Astrocyte of the spinal cord (primary cell): ENCODE measurements at regions not wholly inside any gene's neighbourhood (a gene's known extent, or its start where the extent isn't known, plus 50 kb on each side); places are given as distances from the start of the nearest gene placed in this dataset.

Experiments used
- DNase-seq: peaks from one replicate; pipeline ENCODE4 v3.0.0; 2011; ENCODE audit warnings: low read depth, low spot score
- H3K4me3 ChIP-seq: 2 replicates; pipeline ENCODE4 v1.5.1; 2011; ENCODE audit warnings: low read depth, mild to moderate bottlenecking, low read length, moderate library complexity
- in situ Hi-C: cut with HindIII; loops from 2 replicates; pipeline ENCODE4 v1.10.0; 2017; ENCODE audit warnings: low sequenced_read_pairs
- TF ChIP-seq, protein P1 (sequence below): IDR thresholded peaks from 2 replicates; pipeline ENCODE4 v1.5.1; 2012; ENCODE audit warnings: low read depth, mild to moderate bottlenecking, low read length, inconsistent platforms

DNA sequence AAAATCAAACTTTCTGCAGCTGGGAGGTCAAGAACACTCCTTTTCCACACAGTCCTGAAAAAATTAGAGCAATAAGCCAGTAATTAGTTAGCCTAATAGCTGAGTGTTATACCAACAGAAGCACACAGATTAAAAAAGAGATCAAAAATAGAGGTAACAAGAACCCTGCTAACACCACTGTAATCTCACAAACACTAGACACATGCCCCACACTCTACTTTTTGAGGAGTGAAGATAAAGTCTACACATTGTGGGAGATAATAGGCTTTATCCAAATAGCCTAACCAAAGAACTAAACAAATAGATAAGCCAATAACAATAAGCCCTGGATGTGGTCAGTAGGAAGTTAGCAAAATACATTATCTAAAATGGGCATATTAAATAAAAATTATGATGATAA, 372.7 kb upstream of the ANO5 start:
- in situ Hi-C loops: no loop called here
- H3K4me3 ChIP-seq: no peak overlapping the region
- TF ChIP-seq, protein P1, sequence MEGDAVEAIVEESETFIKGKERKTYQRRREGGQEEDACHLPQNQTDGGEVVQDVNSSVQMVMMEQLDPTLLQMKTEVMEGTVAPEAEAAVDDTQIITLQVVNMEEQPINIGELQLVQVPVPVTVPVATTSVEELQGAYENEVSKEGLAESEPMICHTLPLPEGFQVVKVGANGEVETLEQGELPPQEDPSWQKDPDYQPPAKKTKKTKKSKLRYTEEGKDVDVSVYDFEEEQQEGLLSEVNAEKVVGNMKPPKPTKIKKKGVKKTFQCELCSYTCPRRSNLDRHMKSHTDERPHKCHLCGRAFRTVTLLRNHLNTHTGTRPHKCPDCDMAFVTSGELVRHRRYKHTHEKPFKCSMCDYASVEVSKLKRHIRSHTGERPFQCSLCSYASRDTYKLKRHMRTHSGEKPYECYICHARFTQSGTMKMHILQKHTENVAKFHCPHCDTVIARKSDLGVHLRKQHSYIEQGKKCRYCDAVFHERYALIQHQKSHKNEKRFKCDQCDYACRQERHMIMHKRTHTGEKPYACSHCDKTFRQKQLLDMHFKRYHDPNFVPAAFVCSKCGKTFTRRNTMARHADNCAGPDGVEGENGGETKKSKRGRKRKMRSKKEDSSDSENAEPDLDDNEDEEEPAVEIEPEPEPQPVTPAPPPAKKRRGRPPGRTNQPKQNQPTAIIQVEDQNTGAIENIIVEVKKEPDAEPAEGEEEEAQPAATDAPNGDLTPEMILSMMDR: no peak
- DNase-seq: no peak

DNA sequence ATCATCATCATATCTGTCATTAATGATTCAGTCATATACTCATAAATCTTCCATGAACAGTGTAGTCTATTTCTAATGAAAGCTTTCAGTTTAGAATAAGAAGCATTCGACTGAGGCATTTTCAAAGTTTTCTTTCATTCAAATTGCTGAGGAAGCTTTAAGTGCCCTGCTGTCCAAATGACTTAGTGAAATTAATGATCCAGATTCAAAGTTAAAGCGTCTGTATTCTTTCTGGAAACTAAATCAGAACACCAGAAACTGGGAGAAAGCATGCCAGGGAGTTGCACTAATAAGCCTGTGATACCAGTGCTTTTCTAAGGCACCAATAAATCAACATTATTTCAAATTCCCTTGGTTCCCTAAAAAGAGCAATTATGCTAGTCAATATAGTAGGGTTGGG, 367.8 kb upstream of the ANO5 start:
- in situ Hi-C loops: no loop called here
- DNase-seq: no peak
- TF ChIP-seq, protein P1: no peak
- H3K4me3 ChIP-seq: no peak overlapping the region

DNA sequence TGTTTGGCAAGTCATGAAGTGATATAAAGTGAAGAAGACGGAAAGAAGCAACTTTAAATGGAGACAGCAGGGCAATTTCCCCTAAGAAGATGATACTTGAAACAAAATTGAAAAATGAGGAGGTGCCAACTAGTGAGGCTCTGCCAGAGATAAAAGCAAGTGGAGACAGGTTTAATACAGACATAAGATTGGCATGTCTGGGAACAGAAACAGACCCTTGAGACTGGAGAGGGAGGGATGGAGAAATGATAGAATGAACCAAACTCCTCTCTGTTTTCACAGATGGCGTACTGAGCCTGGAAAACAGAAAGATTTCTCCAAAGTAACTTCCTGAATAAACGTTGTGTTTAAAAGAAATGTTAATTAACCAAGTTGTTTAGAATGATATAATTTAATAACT, 354.5 kb upstream of the ANO5 start:
- no peak overlapping the region for H3K4me3 ChIP-seq
- TF ChIP-seq, protein P1: no peak
- no peak for DNase-seq
- in situ Hi-C loops: no loop called here

- in situ Hi-C loops: no loop called here
- DNase-seq: no peak
- no peak overlapping the region for H3K4me3 ChIP-seq
- TF ChIP-seq, protein P1: no peak
These were observed 353.1 kb upstream of the ANO5 start for GRCh38 chr11:21839796-21840195.

GRCh38 chr11:21861314-21861713, 331.6 kb upstream of the ANO5 start:
- DNase-seq: no peak
- in situ Hi-C loops: no loop called here
- no peak overlapping the region for H3K4me3 ChIP-seq
- TF ChIP-seq, protein P1: no peak

GRCh38 chr11:21865541-21865940, 327.3 kb upstream of the ANO5 start:
- in situ Hi-C loops: no loop called here
- TF ChIP-seq, protein P1: no peak
- DNase-seq: no peak
- no peak overlapping the region for H3K4me3 ChIP-seq

- TF ChIP-seq, protein P1: no peak
- H3K4me3 ChIP-seq: no peak overlapping the region
- DNase-seq: no peak
- in situ Hi-C loops: no loop called here
These were observed 326.1 kb upstream of the ANO5 start for GRCh38 chr11:21866781-21867180.
